Germinal center (tissue), 1 donor: ENCODE measurements at regions not wholly inside any gene's neighbourhood (a gene's known extent, or its start where the extent isn't known, plus 50 kb on each side); places are given as distances from the start of the nearest gene placed in this dataset.

Experiments
- DNase-seq: peaks from one replicate; pipeline ENCODE4 v3.0.0; 2012; ENCODE audit warnings: mixed read lengths, low spot score

DNA sequence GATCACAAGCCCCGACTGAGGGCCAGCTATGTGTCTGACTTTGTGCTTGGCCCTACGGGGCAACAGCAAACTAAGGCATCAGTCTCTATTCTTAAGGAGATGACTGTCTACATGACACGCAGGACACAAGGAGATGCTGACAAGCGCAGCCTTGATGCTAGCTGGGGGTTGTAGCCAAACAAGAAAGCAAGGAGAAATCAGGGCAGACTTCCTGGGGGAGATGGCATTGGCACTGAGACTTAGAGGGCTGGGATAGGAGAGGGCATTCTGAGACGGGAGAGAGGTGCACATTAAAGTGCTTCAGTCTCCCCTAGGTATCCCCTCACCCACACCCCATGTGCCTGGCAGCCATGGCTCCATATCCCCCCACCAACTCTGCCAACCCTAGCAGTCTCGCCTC lies 210.8 kb upstream of the POU3F1 start:
- no peak for DNase-seq

DNA sequence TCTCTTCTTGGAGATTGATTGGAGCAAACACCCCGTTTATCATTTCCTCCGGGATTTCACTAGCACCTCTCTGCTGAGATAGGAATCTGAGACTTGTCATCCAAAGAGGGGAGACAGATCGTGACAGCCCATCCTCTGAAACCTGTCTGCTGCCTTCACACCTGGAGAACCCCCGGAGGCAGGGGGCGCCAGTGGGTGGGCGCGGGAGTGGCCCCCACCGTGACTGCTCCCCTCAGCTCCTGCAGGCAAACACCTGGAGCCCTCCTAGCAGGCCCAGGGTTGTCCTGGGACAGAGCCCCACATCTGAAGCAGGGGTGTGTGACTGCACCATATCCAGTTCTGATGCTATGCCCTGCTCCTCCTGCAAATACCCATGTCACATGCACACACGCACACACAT lies 209.5 kb upstream of the POU3F1 start:
- no peak for DNase-seq

DNA sequence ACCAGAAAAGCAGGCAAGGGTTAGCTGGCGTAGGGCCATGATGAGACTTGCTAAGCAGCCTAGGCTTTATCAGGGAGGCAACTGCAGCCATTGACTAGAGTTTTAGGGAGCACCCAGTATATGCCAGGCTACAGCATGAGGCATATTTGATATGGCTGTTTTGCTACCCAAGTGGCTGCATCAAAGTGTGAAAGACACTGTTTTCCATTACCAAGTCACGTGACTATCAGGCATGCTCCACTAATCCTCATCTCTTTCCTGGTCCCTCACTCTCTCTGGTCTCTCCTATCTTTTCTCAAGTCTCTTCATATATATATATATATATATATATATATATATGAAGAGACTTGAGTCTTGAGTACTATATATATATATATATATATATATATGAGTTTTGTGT lies 206.7 kb upstream of the POU3F1 start:
- no peak for DNase-seq

DNA sequence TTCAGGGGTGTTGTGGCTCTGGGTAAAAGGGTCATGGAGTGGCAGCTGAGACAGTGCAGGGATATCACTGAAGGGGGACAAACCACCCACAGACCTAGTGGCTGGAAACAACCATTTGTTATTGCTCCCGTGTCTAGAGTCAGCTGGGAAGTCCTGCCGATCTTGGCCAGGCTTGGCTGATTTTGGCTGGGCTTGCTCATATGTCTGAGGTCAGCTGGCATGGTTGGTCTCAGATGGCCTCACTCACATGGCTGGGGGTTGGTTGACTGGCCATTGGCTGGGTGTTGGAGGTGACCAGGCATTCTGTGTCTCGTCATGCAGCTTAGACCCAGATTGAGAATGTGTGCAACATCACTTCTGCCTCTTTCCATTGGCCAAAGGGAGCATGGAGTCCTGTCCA lies 203.8 kb upstream of the POU3F1 start:
- DNase-seq = no peak

DNA sequence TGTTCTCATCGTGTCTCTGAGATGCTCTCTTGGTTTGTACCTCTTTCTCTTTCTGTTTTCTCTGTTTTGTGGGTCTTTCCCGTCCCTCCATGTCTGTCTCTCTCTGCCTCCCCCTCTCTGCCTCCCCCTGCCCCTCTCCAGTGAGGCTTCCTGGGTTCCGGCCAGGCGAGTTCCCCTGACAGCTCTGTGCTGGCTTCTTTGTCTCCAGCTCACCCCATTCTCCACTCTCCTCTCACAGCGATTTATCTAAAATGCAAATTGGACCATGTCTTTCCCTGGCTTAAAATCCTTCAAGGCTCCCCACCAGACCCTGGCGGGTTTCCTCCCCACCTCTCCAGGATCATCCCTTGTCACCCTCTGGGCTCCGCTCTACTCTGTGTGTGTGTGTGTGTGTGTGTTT lies 202.4 kb upstream of the POU3F1 start:
- DNase-seq = no peak

DNA sequence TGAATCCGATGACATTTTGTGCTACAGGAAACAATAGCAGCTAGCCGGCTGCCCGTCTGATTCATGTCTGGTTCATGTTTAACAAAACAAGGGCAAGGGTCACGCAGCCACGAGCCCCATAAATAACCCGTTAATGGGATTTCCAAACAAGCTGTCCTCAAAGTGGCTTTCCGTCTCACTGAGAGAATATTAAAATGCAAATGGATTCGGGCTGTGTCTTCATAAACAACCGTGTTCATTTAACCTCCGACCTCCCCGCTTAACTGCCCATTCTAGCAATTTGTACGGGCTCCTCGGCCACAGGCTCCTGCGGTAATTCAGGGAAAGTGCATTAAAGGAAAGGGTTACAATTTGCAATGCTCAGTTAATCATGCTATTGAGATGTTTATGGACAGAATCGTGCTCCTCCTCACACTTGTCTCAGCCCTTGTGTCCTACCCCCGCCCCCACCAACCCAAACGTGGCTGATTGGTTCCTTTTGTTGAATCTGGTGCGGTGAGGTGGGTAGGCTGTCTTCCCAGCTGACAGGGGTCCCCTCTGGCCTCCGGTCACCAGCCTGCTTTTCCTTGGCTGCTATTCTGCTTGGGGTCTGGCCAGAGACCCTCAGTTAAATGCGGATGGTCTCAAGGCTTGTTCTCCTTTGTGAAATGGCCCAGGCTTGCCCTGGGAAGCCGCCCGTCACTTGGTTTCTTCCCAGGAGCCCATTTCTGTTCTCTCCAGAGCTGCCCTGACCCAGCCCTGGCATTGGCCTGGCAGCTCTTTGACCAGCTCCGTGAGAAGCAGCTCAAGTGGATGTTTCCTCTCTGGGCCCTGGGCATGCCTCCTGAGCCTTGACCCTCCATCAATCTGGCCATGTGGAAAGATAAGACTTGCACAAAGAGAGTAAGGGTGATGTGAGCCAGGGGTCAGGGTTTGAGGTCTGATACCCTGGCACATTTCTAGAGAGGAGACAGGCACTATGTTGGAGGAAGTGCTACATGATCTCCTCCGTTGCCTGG lies 200.7 kb upstream of the POU3F1 start:
- DNase-seq = no peak

DNA sequence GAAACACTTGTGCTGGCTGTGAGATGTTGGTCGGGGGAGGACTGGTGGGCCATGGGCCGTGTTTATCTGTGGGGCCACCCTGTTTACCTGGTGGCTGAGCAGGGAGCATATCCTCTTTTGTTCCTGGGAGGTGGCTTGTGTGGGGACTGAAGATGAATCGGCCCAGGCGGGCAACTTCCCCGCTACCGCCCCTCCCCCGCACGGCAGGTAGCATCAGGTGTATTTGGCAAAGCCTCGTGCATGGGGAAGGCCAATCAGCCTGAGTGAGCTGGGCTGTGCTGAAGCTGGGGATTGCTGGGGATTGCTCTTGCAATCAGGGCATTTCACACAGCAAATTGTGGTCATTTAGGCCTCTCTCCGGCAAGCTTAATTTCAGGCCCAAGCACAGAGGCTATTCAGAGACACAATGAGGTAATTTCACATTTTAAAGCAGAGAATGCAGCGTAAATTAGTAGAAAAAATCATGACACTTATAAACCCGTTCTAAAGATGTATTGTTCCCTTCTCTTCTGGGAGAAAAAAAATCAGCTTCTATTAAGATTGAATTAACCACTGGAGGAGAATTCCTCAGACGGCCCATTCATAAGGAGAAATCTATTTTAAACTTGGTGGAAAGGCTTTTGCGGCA lies 197.7 kb upstream of the POU3F1 start:
- no peak for DNase-seq

DNA sequence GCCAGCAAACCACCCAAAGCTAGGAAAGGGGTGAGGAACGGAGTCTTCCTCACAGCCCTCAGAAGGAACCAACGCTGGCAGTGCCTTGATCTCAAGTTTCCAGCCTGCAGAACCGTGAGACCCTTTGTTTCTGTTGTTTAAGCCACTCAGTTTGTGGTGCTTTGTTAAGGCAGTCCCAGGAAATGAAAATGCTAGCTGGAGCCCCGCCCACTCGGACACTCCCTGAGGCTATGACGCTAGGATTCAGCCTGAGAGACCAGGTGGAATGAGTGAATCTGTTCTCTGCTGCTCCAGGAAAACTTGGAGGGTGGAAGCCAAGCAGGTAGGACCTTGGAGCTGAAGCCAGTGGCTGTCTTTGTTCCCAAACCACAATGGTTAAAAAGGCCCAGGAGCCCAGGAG lies 196.5 kb upstream of the POU3F1 start:
- no peak for DNase-seq

DNA sequence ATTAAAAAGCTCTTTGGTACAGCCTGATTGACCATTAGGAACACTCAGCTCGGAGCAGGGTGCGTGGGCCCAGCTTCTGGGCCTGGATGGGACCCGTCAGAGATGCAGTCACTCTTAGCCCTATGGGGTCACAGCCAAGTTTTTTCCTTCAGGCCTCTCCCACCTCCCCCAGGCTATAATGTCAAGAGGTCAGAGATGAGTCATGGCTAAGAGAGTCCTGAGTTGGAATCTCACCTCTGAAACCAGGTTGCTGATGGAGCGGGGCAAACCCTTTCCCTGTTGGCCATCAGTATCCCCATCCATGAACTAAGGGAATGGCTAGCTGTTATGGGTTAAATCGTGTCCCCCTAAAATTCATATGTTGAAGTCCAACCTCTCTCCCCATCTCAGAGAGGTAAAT lies 195.9 kb upstream of the POU3F1 start:
- DNase-seq = no peak

DNA sequence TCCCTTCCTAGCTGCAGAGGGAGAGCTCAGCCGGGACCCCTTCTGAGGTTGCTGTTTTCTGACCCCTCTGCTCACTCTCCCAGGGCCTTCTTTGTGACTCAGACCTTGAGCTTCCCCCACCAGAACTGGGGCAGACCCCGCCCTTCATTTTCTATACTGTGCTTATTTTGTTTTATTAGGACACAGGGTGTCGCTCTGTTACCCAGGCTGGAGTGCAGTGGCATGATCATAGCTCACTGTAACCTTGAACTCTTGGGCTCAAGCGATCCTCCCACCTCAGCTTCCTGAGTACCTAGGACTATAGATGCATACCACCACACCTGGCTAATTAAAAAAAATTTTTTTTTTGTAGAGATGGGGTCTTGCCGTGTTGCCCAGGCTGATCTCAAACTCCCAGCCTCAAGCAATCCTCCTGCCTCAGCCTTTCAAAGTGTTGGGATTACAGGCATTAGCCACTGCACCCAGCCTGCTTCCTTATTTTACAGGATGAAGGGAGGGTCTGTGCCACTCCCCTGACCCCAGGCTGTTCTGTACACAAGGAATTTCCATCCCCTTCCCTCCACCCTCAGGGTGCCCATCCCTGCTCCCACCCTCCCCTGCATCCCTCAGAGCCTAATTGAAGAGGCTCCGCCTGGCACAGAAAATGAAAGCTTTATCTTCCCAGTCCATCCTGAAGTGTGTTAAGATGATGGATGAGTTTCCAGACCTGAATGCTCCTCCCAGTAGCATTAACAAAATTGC lies 195.2 kb upstream of the POU3F1 start:
- no peak for DNase-seq

DNA sequence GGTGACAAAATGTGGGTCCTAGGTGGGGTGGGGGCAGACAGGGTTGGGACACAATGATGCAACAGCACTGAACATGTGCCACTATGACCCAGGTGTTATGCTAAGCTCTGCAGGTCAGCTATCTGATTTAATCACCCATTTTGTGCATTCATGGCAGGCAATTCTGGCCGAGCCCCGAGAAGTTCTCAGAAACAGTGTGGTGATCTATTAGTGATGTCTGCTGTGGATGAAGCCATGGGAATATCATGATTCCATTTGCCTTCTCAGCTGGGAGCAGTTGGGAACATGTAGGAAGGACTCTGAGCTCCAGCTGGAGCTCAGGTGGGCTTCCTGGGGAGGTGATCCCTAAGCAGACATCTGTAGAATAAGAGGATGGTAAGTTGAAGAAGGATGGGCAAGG lies 194.0 kb upstream of the POU3F1 start:
- DNase-seq = no peak

DNA sequence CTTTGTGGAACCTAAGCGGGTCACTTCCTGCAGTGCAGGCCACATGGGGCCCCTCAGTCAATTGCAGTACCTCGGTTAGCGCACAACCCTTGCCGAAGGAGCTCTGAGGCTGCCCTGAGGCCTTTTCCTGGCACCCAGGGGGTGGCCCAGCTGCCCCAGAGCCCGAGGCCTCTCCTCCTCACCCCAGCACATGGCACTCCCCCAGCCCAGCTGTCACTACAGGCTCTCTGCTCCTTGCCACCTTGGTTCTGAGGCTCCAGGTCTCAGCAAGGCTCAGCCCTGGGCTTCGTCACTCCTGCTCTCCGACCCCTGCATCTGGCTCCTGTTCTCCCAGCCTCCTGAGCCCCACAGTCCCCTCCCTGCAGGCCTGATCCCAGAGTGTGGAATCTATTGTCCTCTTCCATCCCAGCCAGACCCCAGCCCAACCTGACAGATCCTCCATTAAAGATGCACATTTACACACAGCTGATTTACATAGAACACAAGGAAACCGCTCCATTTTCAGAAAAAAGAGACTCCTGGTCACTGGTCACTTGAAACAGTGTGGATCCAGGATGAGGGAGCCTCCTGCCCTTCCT lies 192.8 kb upstream of the POU3F1 start:
- no peak for DNase-seq

DNA sequence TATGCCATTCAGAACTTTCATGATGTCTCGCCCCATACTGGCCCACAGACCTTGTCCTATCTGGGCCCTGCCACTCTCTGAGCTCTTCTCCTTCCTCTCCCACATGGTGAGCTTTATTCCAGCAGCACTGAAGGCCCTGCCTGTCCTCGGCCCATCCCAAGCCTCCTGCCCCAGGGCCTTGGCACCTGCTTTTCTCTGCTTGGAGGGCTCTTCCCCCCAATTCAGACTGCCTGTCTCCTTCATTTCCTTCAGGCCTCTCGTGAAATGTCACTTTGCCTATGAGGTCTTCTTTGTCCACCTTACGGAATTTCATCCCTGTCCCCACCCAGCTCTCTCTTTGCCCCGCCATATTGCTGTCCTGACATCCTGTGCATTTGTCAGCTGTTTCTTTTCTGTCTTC lies 191.7 kb upstream of the POU3F1 start:
- no peak for DNase-seq

DNA sequence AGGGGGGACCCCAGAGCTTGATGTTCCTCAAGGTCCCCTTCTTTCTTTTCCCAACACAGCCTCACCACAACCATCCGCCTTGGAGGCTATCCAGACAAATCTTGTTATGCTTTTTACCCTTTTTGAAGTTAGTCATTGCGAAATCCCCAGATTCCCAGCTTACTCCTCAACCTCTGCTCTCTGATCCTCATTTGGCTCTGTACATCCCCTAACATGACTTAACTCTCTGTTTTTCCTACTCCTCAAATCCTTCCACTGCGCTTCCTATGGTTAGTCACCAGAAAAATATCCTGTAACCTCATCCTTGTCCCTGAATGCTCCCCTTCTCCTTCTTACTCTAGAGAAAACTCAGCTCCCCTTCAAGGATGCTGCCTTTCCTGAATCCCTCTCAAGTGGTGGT lies 189.1 kb upstream of the POU3F1 start:
- no peak for DNase-seq

DNA sequence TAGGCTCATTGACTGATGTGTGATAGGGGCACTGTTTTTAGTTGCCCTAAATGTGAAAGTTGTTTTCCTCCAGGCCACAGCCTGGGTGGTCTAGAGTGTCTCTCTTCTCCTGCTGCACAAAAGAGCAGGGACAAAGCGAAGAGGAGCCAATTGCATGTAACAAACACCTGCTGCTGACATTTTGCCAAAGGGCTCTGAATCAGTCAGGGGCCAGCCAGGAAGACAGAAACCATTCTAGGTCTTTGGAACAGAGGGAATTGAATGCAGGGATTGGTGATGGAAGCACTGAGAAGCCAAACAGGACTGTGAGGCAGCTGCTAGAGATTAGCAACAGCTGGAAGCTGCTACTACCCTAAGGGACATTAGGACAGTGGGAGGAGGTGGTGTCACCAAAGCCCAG lies 185.3 kb upstream of the POU3F1 start:
- no peak for DNase-seq

DNA sequence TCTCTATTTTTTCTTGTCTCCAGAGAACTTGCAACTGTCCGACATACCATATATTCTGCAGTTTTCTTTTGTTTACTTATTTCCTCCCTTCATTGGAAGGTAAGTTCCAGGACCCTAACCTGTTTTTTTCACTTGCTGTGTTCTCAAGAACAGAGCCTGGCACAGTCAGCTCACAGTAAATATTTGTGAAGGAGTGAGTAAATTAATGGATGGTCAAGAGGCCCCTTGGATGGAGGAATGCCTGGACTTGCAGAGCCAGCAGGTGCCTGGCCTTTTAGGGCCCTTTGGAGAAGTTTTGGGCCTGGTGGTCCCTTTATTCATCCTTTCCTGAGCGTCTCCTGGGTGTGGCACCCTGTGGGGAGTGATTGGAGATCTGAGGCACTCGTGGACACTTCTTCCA lies 182.1 kb upstream of the POU3F1 start:
- DNase-seq = no peak

DNA sequence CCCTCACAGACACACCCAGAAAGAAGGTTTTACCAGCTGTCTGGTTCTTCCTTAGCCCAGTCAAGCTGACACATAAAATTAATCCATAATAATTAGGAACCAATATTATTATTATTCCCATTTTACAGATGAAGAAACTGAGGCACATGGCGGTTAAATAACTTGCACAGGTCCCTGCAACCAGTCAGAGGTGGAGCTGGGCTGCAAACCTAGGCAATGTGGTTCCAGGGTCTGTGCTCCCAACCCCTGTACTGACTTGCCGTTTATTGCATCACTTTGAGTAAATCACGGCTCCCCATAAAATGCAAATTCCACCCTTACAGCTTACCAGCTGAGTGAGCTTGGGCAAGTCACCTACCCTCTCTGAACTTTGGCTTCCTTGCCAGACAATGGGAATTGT lies 179.2 kb upstream of the POU3F1 start:
- no peak for DNase-seq

DNA sequence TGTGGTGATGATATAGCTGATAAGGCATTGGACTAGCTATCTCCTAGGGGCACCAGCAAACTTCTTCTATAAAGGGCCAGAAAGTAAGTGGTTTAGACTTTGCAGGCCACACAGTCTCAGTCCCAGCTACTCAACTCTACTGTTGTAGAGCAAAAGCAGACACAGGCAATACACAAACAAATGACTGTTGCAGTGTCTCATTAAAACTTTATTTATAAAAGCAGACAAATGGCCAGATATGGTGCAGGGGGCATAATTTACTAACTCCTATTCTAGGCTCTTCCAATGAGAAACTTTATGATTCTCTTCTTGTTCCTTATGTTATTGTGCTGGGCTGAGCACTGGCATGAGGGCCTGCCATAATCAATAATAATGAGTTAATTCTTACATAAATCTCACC lies 176.8 kb upstream of the POU3F1 start:
- no peak for DNase-seq

DNA sequence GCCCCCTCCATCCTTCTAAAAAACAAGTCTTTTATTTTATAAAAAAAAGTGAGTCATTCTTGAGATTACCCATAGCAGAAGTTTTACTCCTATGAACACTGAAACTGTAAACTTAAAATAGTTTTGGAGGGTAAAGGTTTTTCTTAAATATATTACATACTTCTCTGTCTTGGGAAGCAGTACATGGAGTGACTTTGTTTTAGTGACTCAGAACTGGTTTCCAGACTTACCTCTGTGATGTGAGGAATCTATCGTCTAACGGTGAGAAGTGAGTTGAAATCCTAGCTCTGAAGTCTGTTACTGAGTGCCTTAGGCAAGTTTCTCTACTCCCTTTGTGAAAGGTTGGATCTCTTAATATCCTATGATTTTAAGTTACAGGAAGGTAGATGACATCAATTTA lies 176.3 kb upstream of the POU3F1 start:
- no peak for DNase-seq

DNA sequence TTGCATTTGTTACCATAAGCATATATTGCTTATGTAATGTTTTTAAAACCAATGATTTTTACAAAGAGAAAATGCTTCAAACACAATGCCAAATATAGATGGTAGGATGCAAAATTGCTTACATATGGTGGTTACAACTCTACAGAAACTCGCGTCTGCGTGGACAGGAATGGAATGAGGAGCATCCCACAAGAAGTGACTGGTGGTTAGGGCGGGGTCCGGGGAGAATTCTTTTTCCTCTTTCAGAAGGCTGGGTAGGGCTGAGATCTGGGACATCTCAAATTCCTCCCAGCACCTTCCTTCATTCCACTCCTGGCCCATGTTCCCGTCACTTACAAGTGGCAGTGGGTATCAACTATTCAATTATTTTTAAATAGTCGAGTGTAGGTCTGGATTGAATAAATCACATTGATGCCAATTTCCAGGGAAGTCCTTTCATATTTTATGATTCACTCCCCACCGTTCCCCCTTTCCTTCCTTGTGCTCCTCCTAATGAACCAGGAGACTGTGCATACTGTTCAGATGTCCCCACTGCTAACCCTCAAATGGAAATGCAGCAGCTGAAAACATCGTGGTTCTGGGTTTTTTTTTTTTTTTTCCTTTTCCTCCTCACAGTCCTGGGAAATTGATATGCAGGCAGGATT lies 174.5 kb upstream of the POU3F1 start:
- no peak for DNase-seq

DNA sequence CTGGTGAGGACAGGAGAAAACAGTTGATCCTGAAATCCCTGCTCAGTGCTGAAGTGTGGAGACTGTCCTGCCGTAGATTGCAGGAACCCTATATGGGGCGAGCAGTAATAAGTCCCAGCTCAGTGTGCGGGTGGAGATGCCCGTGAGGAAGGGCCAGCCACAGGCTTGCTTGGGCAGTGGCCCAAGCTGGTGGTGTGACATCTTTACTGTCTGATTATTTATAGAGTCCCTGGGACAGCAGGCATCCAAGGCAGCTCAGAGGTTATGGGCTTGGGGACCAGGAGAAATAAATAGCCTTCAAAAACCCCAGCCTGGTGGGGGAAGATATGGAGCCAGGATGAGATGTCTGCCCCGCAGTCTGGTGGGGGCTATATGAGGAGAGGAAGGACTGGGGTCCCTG lies 170.7 kb upstream of the POU3F1 start:
- DNase-seq = no peak
